ENCODE measurements at regions not wholly inside any gene's neighbourhood (a gene's known extent, or its start where the extent isn't known, plus 50 kb on each side); places are given as distances from the start of the nearest gene placed in this dataset.

- ATAC-seq (replicated peaks; ENCODE audit: extremely low read depth, poor library complexity, severe bottlenecking) (no peak), DNase-seq (ENCODE audit: low spot score in 2 of 2) (no peak)
- Mint-ChIP-seq H3K4me3 (no peak overlapping the region), H3K9me3 (peaks cover 16% of the 10 kb centered on the region), H3K4me1 (no peaks in the 10 kb centered on the region), H3K27me3 (peaks cover 8% of the 10 kb centered on the region), H3K27ac (ENCODE audit: low read depth) (no peak overlapping the region), H3K36me3 (ENCODE audit: insufficient read depth) (no peaks in the 10 kb centered on the region)
Measured at GRCh38 chr5:5932824-5933223, 445.5 kb downstream of the MED10 start.

GRCh38 chr5:5930561-5930960 lies 447.8 kb downstream of the MED10 start:
- Mint-ChIP-seq H3K27ac (ENCODE audit: low read depth) (no peak overlapping the region), H3K9me3 (peaks cover 13% of the 10 kb centered on the region)

GRCh38 chr5:5929291-5930020 lies 448.9 kb downstream of the MED10 start:
- DNase-seq (ENCODE audit: low spot score in 2 of 2) (no peak), ATAC-seq (replicated peaks; ENCODE audit: extremely low read depth, poor library complexity, severe bottlenecking) (no peak)
- Mint-ChIP-seq H3K4me1 (no peaks in the 10 kb centered on the region), H3K9me3 (peaks cover 11% of the 10 kb centered on the region), H3K36me3 (ENCODE audit: insufficient read depth) (no peaks in the 10 kb centered on the region), H3K4me3 (no peak overlapping the region), H3K27ac (ENCODE audit: low read depth) (no peak overlapping the region), H3K27me3 (no peaks in the 10 kb centered on the region)

More at GRCh38 chr5:5930561-5930960, 447.8 kb downstream of the MED10 start:
- H3K4me3 Mint-ChIP-seq = no peak overlapping the region
- H3K27me3 Mint-ChIP-seq = no peaks in the 10 kb centered on the region
- no peaks in the 10 kb centered on the region for H3K4me1 Mint-ChIP-seq
- H3K36me3 Mint-ChIP-seq (ENCODE audit: insufficient read depth) = no peaks in the 10 kb centered on the region
- DNase-seq (ENCODE audit: low spot score in 2 of 2) (no peak), ATAC-seq (replicated peaks; ENCODE audit: extremely low read depth, poor library complexity, severe bottlenecking) (no peak)

GRCh38 chr5:5925191-5925590 lies 453.2 kb downstream of the MED10 start:
- Mint-ChIP-seq H3K27me3 (no peaks in the 10 kb centered on the region), H3K4me3 (no peak overlapping the region), H3K9me3 (no peaks in the 10 kb centered on the region), H3K4me1 (no peaks in the 10 kb centered on the region), H3K27ac (ENCODE audit: low read depth) (no peak overlapping the region), H3K36me3 (ENCODE audit: insufficient read depth) (no peaks in the 10 kb centered on the region)
- DNase-seq (ENCODE audit: low spot score in 2 of 2) (no peak), ATAC-seq (replicated peaks; ENCODE audit: extremely low read depth, poor library complexity, severe bottlenecking) (no peak)

DNA sequence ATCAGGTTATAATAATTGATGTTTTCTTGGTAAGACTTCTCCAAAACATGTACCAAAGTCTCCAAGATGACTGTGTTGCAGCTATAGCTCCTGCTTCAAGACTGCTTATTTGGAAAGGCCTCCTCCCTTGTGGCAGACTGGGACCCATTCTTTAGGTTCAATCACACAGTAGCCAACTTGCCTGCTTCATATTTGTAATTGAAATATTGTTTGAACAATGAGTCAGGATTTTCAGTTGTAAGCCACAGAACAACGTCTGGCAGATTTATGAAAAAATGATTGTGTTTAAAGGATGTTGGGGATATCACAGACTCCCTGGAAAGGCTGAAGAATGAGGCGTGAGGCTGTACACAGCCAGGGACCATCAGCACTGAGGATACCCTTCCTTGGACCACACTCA lies 458.9 kb downstream of the MED10 start:
- Mint-ChIP-seq H3K36me3 (ENCODE audit: insufficient read depth) (no peaks in the 10 kb centered on the region), H3K4me3 (no peak overlapping the region), H3K27ac (ENCODE audit: low read depth) (no peak overlapping the region), H3K9me3 (no peaks in the 10 kb centered on the region), H3K27me3 (no peaks in the 10 kb centered on the region), H3K4me1 (no peaks in the 10 kb centered on the region)
- DNase-seq (ENCODE audit: low spot score in 2 of 2) (no peak), ATAC-seq (replicated peaks; ENCODE audit: extremely low read depth, poor library complexity, severe bottlenecking) (no peak)

GRCh38 chr5:5906778-5907177 lies 471.6 kb downstream of the MED10 start:
- Mint-ChIP-seq H3K4me3 (no peak overlapping the region), H3K4me1 (no peaks in the 10 kb centered on the region), H3K27ac (ENCODE audit: low read depth) (no peak overlapping the region), H3K9me3 (peaks cover 15% of the 10 kb centered on the region), H3K36me3 (ENCODE audit: insufficient read depth) (peaks cover 2% of the 10 kb centered on the region), H3K27me3 (no peaks in the 10 kb centered on the region)
- ATAC-seq (replicated peaks; ENCODE audit: extremely low read depth, poor library complexity, severe bottlenecking) (no peak), DNase-seq (ENCODE audit: low spot score in 2 of 2) (no peak)

DNA sequence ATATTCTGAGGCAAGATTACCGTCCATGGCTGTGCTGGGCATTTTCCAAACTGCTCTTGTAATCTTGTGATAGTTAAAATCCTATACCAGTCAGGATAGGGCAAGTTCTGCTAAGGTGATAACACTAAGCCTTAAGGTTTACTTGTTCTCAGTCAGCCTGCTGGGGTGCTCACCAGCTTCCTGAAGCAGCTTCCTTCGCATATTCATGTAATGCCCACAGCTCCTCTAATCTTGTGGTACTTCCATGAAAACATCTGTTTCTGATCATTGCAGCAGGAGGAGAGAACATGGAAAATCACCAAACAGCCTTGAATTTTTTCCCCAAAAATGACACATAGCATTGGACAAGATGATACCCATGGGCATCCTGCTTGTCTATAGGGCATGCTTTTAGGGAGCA lies 473.2 kb downstream of the MED10 start:
- H3K4me3 Mint-ChIP-seq = no peak overlapping the region
- H3K4me1 Mint-ChIP-seq = no peaks in the 10 kb centered on the region
- no peak for ATAC-seq (replicated peaks; ENCODE audit: extremely low read depth, poor library complexity, severe bottlenecking)
- DNase-seq (ENCODE audit: low spot score in 2 of 2) = no peak
- H3K27me3 Mint-ChIP-seq = no peaks in the 10 kb centered on the region
- peaks cover 18% of the 10 kb centered on the region for H3K9me3 Mint-ChIP-seq
- no peak overlapping the region for H3K27ac Mint-ChIP-seq (ENCODE audit: low read depth)
- peaks cover 2% of the 10 kb centered on the region for H3K36me3 Mint-ChIP-seq (ENCODE audit: insufficient read depth)

DNA sequence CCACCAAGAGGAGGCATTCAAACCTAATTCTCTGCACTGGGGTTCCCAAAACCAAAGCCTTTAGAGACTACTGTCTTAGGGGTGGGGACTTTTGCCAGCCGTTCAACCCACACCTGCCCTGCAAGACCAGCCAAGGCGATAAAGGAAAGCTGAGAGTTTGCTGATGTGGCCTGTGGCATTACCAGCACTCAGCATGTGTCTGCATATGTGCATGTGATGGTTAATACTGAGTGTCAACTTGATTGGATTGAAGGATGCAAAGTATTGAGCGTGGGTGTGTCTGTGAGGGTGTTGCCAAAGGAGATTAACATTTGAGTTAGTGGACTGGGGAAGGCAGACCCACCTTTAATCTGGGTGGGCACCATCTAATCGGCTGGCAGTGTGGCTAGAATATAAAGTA lies 474.2 kb downstream of the MED10 start:
- no peak for ATAC-seq (replicated peaks; ENCODE audit: extremely low read depth, poor library complexity, severe bottlenecking)
- H3K4me1 Mint-ChIP-seq = no peaks in the 10 kb centered on the region
- no peaks in the 10 kb centered on the region for H3K27me3 Mint-ChIP-seq
- H3K36me3 Mint-ChIP-seq (ENCODE audit: insufficient read depth) = peaks cover 2% of the 10 kb centered on the region
- no peak overlapping the region for H3K27ac Mint-ChIP-seq (ENCODE audit: low read depth)
- no peak overlapping the region for H3K4me3 Mint-ChIP-seq
- DNase-seq (ENCODE audit: low spot score in 2 of 2) = no peak
- peaks cover 18% of the 10 kb centered on the region for H3K9me3 Mint-ChIP-seq

GRCh38 chr5:5902678-5903646 lies 475.4 kb downstream of the MED10 start:
- Mint-ChIP-seq H3K36me3 (ENCODE audit: insufficient read depth) (peaks cover 2% of the 10 kb centered on the region), H3K4me3 (no peak overlapping the region), H3K9me3 (peaks cover 18% of the 10 kb centered on the region), H3K27ac (ENCODE audit: low read depth) (no peak overlapping the region), H3K27me3 (no peaks in the 10 kb centered on the region), H3K4me1 (no peaks in the 10 kb centered on the region)
- DNase-seq (ENCODE audit: low spot score in 2 of 2) = no peak
- ATAC-seq (replicated peaks; ENCODE audit: extremely low read depth, poor library complexity, severe bottlenecking) = no peak

DNA sequence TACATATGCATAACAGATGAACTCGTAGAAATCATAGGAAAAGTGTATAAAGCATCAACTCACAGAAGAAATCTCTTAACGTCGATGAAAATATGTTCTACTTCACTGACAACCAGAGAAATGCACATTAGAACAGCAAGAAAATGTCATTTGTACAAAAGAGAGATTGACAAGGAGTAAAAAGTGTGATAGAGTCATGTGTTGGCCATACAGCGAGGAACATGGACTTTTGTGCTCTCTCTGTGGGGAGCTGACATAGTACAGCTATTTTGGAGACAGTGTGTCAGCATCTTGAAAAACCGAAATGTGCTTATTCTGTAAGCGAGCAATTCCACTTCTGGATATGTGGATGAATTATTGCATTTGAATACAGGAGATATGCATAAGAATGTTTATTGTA lies 477.9 kb downstream of the ICE1 start:
- Mint-ChIP-seq H3K36me3 (ENCODE audit: insufficient read depth) (peaks cover 2% of the 10 kb centered on the region), H3K27me3 (no peaks in the 10 kb centered on the region), H3K9me3 (peaks cover 18% of the 10 kb centered on the region), H3K4me1 (no peaks in the 10 kb centered on the region), H3K27ac (ENCODE audit: low read depth) (no peak overlapping the region), H3K4me3 (no peak overlapping the region)
- DNase-seq (ENCODE audit: low spot score in 2 of 2) (no peak), ATAC-seq (replicated peaks; ENCODE audit: extremely low read depth, poor library complexity, severe bottlenecking) (no peak)

- H3K27me3 Mint-ChIP-seq = peaks cover 4% of the 10 kb centered on the region
- H3K4me1 Mint-ChIP-seq = no peaks in the 10 kb centered on the region
Measured at GRCh38 chr5:5899716-5900115, 477.2 kb downstream of the ICE1 start.

GRCh38 chr5:5888284-5888683 lies 465.8 kb downstream of the ICE1 start:
- Mint-ChIP-seq H3K4me1 (no peaks in the 10 kb centered on the region), H3K27ac (ENCODE audit: low read depth) (no peak overlapping the region), H3K4me3 (no peak overlapping the region), H3K9me3 (no peaks in the 10 kb centered on the region), H3K36me3 (ENCODE audit: insufficient read depth) (peaks cover 2% of the 10 kb centered on the region), H3K27me3 (peaks cover 8% of the 10 kb centered on the region)
- DNase-seq (ENCODE audit: low spot score in 2 of 2) (no peak), ATAC-seq (replicated peaks; ENCODE audit: extremely low read depth, poor library complexity, severe bottlenecking) (no peak)

More at GRCh38 chr5:5899716-5900115, 477.2 kb downstream of the ICE1 start:
- no peak overlapping the region for H3K4me3 Mint-ChIP-seq
- DNase-seq (ENCODE audit: low spot score in 2 of 2) (no peak), ATAC-seq (replicated peaks; ENCODE audit: extremely low read depth, poor library complexity, severe bottlenecking) (no peak)
- H3K27ac Mint-ChIP-seq (ENCODE audit: low read depth) = no peak overlapping the region
- H3K36me3 Mint-ChIP-seq (ENCODE audit: insufficient read depth) = peaks cover 2% of the 10 kb centered on the region
- peaks cover 23% of the 10 kb centered on the region for H3K9me3 Mint-ChIP-seq

- Mint-ChIP-seq H3K27me3 (peaks cover 8% of the 10 kb centered on the region), H3K4me1 (no peaks in the 10 kb centered on the region), H3K9me3 (no peaks in the 10 kb centered on the region), H3K36me3 (ENCODE audit: insufficient read depth) (peaks cover 2% of the 10 kb centered on the region), H3K4me3 (no peak overlapping the region), H3K27ac (ENCODE audit: low read depth) (no peak overlapping the region)
- no peak for DNase-seq (ENCODE audit: low spot score in 2 of 2)
- no peak for ATAC-seq (replicated peaks; ENCODE audit: extremely low read depth, poor library complexity, severe bottlenecking)
Measured at GRCh38 chr5:5887833-5888232, 465.4 kb downstream of the ICE1 start.

Data from central memory CD8-positive, alpha-beta T cell (primary cell).